ENCODE measurements at regions not wholly inside any gene's neighbourhood (a gene's known extent, or its start where the extent isn't known, plus 50 kb on each side); places are given as distances from the start of the nearest gene placed in this dataset.

DNA sequence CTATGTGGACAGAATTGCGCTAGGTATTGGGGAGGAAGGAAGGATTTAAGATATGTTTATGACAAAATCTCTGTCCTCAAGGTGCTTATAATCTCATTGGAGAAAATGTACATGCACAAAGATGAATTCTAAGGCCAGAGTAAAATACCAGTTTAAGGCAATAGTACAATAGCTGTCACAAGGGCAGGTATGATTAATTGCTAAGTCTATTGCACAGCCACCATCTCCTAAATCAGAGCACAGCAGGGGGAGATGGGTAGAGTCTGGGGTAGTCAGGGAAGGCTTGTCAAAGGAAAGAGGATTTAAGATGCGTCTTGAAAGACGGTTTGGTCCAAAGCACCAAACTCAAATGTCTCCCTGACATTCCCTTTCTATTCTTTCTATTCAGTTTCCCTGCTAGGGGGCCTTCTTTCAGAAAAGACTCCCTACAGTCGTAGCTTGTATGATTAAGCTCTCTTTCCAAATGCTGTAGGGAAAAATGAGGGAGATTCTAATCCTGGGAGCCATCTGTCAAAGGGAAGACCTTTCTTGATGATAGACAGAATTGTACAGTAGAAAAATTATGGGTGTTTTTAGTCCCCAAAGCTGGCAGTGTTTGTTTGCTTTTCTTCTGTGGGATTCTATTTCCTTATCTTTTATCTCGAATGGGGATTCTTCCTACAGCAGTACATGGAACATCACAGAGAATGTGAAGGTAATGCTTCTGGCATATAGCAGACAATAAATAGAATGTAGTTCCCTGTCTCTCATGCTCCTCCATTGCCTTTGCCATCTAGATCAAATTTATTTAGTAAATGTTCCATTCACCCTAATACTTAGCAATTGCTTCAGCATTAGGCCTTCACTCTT is 107.6 kb upstream of the NFIA start:
- Mint-ChIP-seq H3K27me3 (no peaks in the 10 kb centered on the region), H3K4me3 (no peak overlapping the region), H3K9me3 (no peaks in the 10 kb centered on the region), H3K27ac (no peak overlapping the region), H3K36me3 (ENCODE audit: low read depth) (no peaks in the 10 kb centered on the region), H3K4me1 (ENCODE audit: low read depth) (no peaks in the 10 kb centered on the region)
- intact Hi-C loops (cut with micrococcal nuclease) = loop anchor here (5.0 to 10.0 kb wide), 2 partner anchors 478 to 880 kb away; no protein-coding TSS in a partner anchor

DNA sequence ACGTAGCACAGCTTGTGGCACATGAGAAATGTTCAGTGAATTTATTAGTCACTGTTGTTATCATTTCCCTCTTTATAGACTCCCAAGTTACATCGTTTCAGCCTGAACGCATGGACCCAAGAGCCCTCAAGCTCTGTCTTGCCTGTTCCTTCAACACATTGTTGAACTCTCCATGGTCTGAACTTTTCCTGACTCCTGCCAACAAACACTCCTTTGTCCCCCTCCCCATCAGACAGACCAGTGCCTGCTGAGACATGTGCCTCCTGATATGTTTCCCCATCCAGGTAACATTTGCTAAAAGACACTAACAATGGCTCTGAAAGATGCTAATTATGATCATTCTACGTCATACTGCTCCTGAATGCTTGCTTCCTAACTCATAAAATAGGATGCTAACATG is 108.7 kb upstream of the NFIA start:
- no peaks in the 10 kb centered on the region for H3K9me3 Mint-ChIP-seq
- H3K4me1 Mint-ChIP-seq (ENCODE audit: low read depth) = no peaks in the 10 kb centered on the region
- no peaks in the 10 kb centered on the region for H3K36me3 Mint-ChIP-seq (ENCODE audit: low read depth)
- intact Hi-C loops (cut with micrococcal nuclease) = loop anchor here (10.0 kb wide), 1 partner anchor 881 kb away; no protein-coding TSS in a partner anchor
- no peak overlapping the region for H3K4me3 Mint-ChIP-seq
- H3K27ac Mint-ChIP-seq = no peak overlapping the region
- H3K27me3 Mint-ChIP-seq = no peaks in the 10 kb centered on the region

DNA sequence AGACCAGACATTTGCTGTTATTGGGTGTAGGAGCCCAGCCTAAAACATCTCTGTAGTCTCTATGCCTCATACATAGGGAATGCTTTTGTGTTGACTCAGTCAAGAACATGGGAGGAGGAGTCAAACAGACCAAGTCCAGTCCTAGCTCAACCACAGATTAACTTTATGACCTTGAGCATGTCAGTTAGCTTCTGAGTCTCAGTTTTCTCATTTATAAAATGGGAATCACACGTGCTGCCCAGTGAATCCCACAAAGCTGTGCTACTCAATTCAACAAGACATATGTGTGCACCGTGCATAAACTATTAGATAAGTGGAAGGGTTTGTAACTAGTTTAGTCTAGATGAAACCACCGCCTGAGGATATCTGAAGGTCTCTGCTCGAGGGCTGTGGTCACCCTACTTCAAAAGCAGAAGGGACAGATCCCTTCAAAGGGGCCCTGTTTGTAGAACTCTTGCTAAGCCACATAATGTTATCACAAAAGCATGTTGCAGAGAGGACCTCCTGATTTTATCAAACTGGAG is 109.5 kb upstream of the NFIA start:
- H3K27me3 Mint-ChIP-seq = peaks cover 2% of the 10 kb centered on the region
- no peak overlapping the region for H3K27ac Mint-ChIP-seq
- peaks cover 7% of the 10 kb centered on the region for H3K4me1 Mint-ChIP-seq (ENCODE audit: low read depth)
- H3K4me3 Mint-ChIP-seq = no peak overlapping the region
- H3K36me3 Mint-ChIP-seq (ENCODE audit: low read depth) = no peaks in the 10 kb centered on the region
- intact Hi-C loops (cut with micrococcal nuclease) = loop anchor here (10.0 kb wide), 1 partner anchor 882 kb away; no protein-coding TSS in a partner anchor
- no peaks in the 10 kb centered on the region for H3K9me3 Mint-ChIP-seq

DNA sequence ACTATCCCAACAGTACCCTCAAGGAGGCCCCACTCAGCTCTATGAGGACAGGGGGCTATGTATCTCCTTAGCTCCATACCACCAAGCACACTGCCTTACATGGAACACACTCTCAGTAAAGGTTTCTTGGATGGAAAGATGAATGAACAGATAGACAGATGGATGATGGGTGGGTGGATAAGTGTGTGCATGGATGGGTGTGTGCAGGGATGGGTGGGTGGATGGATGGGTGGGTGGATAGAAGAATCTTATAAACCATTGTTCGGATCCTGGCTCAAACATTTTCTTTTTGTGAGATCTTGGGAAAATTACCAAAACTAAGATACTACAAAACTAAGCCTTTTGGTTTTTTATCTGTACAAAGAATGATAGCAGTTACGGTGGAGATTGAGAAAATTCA is 111.0 kb upstream of the NFIA start:
- Mint-ChIP-seq H3K4me3 (no peak overlapping the region), H3K27me3 (peaks cover 2% of the 10 kb centered on the region), H3K9me3 (peaks cover 11% of the 10 kb centered on the region), H3K27ac (no peak overlapping the region), H3K36me3 (ENCODE audit: low read depth) (no peaks in the 10 kb centered on the region), H3K4me1 (ENCODE audit: low read depth) (peaks cover 11% of the 10 kb centered on the region)
- intact Hi-C loops (cut with micrococcal nuclease) = loop anchor here (10.0 kb wide), 1 partner anchor 883 kb away; no protein-coding TSS in a partner anchor

DNA sequence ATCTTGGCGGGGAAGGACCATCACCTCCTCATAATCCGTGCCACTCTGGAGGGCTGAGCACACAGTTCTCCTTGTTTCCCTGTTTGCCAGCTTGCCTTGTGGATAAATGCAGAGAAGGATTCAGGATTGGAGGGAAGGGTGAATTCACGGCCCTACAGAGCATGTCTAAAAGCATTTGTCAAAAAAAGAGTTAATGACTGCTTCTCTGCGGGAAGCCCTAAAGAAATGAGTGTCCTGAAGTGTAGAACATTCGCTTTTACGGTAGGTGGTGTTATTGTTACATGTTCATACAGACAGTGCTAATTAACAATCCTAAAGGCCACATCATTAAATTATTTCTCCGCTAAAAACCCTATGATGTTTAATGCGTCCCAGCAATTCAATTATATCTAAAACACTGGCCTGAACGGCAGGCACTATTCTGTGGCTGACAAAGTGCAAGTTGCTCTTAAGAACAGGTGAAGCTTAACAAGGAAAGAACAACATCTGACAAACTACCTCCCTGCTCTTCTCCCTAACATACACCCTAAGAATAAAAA is 112.3 kb upstream of the NFIA start:
- Mint-ChIP-seq H3K27me3 (peaks cover 2% of the 10 kb centered on the region), H3K27ac (no peak overlapping the region), H3K9me3 (peaks cover 20% of the 10 kb centered on the region), H3K36me3 (ENCODE audit: low read depth) (no peaks in the 10 kb centered on the region), H3K4me3 (no peak overlapping the region), H3K4me1 (ENCODE audit: low read depth) (peaks cover 11% of the 10 kb centered on the region)
- intact Hi-C loops (cut with micrococcal nuclease) = loop anchor here (10.0 kb wide), 1 partner anchor 885 kb away; no protein-coding TSS in a partner anchor

DNA sequence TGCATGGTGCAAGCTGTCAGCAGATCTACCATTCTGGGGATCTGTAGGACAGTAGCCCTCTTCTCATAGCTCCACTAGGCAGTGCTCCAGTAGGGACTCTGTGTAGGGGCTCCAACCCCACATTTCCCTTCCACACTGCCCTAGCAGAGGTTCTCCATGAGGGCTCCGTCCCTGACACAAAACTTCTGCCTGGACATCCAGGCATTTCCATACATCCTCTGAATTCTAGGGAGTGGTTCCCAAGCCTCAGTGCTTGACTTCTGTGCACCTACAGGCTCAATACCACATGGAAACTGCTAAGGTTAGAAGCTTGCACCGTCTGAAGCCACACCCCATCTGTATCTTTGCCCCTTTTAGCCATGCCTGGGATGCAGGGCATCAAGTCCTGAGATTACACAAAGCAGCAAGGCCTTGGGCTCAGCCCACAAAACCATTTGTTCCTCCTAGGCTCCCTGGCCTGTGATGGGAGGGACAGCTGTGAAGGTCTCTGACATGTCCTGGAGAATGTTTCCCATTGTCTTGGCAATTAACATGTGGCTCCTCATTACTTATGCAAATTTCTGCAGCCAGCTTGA is 117.0 kb upstream of the NFIA start:
- H3K4me3 Mint-ChIP-seq = no peak overlapping the region
- H3K36me3 Mint-ChIP-seq (ENCODE audit: low read depth) = no peaks in the 10 kb centered on the region
- H3K27me3 Mint-ChIP-seq = peaks cover 2% of the 10 kb centered on the region
- peaks cover 29% of the 10 kb centered on the region for H3K9me3 Mint-ChIP-seq
- intact Hi-C loops (cut with micrococcal nuclease) = no loop called here
- peaks cover 11% of the 10 kb centered on the region for H3K4me1 Mint-ChIP-seq (ENCODE audit: low read depth)
- H3K27ac Mint-ChIP-seq = no peak overlapping the region

DNA sequence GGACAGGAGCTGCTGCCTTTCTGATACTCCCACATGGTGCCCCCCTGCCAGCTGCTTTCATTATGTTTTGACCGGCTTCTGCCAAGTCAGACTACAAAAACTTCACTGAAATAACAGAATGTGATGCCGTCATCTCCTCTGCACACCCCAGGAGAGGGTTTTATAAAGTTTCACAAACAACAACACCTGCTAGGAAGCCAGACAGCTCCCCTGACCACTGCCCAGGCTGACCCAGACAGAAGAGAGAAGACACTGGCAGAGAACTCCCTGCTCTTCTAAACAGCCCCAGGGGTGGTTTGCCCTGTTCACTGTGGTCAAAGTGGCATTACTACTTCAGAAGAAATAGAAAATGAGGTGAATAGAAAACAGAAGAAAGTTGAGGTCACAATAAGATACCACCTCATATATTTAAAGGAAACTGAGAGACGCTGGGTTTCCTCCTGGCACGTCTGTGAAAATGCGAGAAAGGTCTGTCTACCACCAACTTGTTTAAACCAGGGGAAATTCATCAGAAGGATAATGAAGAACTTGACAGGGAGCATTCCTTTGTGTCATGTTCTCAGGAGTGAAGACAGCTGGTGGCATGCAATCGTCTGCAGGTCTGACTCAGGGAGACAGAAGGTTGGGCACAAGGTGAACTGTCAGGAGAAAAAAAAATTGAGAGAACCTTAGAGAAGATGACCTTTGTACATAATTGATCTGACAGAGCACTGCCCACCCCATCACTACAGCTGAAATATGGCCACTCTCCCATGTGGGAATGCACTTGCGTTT is 119.0 kb upstream of the NFIA start:
- Mint-ChIP-seq H3K36me3 (ENCODE audit: low read depth) (no peaks in the 10 kb centered on the region), H3K27ac (no peak overlapping the region), H3K4me1 (ENCODE audit: low read depth) (peaks cover 8% of the 10 kb centered on the region), H3K4me3 (no peak overlapping the region), H3K9me3 (peaks cover 29% of the 10 kb centered on the region), H3K27me3 (peaks cover 2% of the 10 kb centered on the region)
- intact Hi-C loops (cut with micrococcal nuclease) = no loop called here

DNA sequence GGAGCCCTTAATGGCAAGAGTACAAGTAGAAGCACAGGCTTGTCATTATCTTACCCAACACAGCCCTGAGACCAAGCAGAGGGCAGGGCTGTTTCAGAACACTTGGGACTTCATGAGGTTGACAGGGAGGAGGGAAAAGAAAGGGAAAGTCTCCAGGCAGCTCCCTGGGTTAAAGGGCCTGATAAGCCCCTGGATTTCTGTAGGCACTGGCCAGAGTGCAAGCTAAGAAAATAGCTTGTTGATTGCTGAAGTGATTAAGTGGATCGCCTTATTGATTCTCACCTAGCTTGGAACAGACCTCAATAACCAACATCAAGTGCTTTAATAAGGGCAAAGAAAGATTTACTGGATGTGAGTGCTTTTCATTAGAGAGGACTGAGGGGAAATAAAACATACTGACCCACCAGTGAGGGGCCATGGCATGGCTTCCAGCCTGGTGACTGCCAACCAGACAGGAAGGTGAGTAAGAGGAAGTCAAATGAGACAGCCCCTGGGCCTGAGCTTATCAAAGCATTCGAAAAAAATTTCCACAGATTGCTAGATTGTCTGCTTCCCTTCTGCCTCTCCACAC is 121.4 kb upstream of the NFIA start:
- Mint-ChIP-seq H3K4me3 (no peak overlapping the region), H3K4me1 (ENCODE audit: low read depth) (no peaks in the 10 kb centered on the region), H3K27me3 (no peaks in the 10 kb centered on the region), H3K36me3 (ENCODE audit: low read depth) (no peaks in the 10 kb centered on the region), H3K9me3 (peaks cover 17% of the 10 kb centered on the region), H3K27ac (no peak overlapping the region)
- intact Hi-C loops (cut with micrococcal nuclease) = no loop called here

DNA sequence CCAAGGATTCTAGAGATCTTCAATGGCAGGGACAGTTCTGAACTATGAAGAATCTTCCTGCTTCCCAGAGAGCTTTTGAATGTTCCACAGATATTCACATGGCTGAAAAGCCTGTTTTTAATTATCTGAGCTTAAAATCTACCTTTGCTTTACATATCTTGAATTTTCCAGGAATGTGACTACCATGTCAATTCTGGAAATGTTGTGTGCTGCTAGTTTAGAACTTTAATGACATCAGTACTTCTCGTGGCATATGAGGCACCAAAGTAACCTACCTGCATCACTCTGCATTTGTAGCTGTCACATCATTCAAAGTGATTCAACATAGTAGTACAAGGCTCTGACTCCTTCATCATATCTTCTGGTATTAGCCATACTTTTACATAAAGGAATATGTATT is 122.7 kb upstream of the NFIA start:
- no peaks in the 10 kb centered on the region for H3K27me3 Mint-ChIP-seq
- no peaks in the 10 kb centered on the region for H3K36me3 Mint-ChIP-seq (ENCODE audit: low read depth)
- intact Hi-C loops (cut with micrococcal nuclease) = no loop called here
- no peaks in the 10 kb centered on the region for H3K4me1 Mint-ChIP-seq (ENCODE audit: low read depth)
- H3K9me3 Mint-ChIP-seq = peaks cover 5% of the 10 kb centered on the region
- H3K27ac Mint-ChIP-seq = no peak overlapping the region
- no peak overlapping the region for H3K4me3 Mint-ChIP-seq

DNA sequence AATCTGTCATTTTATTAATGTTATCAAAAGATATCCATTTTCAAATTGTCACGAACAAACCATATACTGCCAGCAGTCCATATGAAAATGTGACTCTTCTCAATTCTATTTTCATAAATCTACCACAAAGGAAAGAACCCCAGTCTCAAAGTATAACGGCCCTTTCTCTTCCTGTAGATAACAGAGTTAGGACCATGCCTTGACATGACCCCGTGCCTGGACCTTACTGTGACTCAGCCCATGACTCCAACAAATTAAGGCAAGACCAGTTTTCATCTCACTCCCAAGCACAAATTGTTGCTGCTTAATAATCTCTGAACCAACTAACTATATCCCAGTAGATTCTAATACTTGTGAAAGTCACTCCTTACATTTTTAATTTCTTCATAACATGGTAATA is 124.4 kb upstream of the NFIA start:
- Mint-ChIP-seq H3K27ac (no peak overlapping the region), H3K27me3 (no peaks in the 10 kb centered on the region), H3K9me3 (no peaks in the 10 kb centered on the region)

DNA sequence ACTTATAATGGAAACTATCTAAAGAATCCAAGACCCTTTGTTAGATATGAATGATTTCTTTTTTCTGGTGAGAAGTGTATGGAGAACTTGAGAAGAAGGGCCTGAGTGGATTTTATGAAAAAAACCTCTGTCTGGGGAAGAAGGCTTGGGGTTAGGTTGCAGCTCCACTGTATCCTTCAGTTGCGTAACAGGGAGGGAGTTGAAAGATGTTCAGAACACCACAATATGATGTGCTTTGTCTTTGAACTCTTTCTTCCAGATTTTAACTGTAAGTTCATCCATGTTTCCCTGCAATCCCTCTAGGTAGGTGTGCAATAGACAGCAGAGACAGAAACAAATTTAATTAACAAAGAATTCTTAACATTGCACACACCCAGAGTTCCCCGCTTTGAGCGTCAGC is 125.8 kb upstream of the NFIA start:
- H3K27ac Mint-ChIP-seq = no peak overlapping the region
- no peaks in the 10 kb centered on the region for H3K36me3 Mint-ChIP-seq (ENCODE audit: low read depth)
- H3K9me3 Mint-ChIP-seq = no peaks in the 10 kb centered on the region
- H3K4me3 Mint-ChIP-seq = no peak overlapping the region
- no peaks in the 10 kb centered on the region for H3K4me1 Mint-ChIP-seq (ENCODE audit: low read depth)
- no peaks in the 10 kb centered on the region for H3K27me3 Mint-ChIP-seq
- intact Hi-C loops (cut with micrococcal nuclease) = no loop called here

More for the DNA sequence above, 124.4 kb upstream of the NFIA start:
- intact Hi-C loops (cut with micrococcal nuclease) = no loop called here
- Mint-ChIP-seq H3K4me3 (no peak overlapping the region), H3K4me1 (ENCODE audit: low read depth) (no peaks in the 10 kb centered on the region), H3K36me3 (ENCODE audit: low read depth) (no peaks in the 10 kb centered on the region)

DNA sequence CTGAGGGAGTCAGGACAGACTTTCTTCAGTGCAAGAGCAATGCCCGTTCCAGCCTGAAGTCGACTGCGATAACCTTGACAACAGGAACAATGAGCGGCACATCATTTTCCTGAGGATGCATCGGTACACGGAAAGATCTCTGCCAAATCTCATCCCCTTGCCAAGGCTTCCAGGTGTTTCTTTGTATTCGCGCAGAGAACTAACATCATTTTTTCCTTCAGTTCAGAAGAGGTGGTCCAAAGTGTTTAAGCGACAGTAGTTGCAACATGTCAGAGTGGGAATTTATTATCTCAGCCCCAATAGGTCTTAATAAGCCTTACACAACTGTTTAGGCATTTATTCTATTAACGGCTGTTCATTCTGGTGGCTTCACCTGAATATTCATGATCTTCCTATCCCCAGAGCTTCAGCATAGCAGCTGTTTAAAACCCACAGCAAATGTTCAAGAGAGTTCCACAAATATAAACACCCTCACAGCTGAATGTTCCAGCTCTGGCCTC is 129.7 kb upstream of the NFIA start:
- peaks cover 9% of the 10 kb centered on the region for H3K4me1 Mint-ChIP-seq (ENCODE audit: low read depth)
- no peaks in the 10 kb centered on the region for H3K36me3 Mint-ChIP-seq (ENCODE audit: low read depth)
- H3K9me3 Mint-ChIP-seq = no peaks in the 10 kb centered on the region
- no peak overlapping the region for H3K27ac Mint-ChIP-seq
- H3K4me3 Mint-ChIP-seq = no peak overlapping the region
- H3K27me3 Mint-ChIP-seq = peaks cover 2% of the 10 kb centered on the region
- intact Hi-C loops (cut with micrococcal nuclease) = no loop called here
